H4 (cell line): ENCODE measurements at regions not wholly inside any gene's neighbourhood (a gene's known extent, or its start where the extent isn't known, plus 50 kb on each side); places are given as distances from the start of the nearest gene placed in this dataset.
"Not testable (repeated sequence)": the region's sequence is repeated elsewhere in the genome, so short reads cannot be mapped to it uniquely, and the experiment has no call there.

ENCODE experiments used
- DNase-seq: peaks from one replicate; pipeline ENCODE4 v3.0.0-alpha.2; 2015; ENCODE audit warnings: low spot score

- peak; percentile 15 for DNase-seq
These were observed 708.8 kb downstream of the LTN1 start for GRCh38 chr21:28283641-28284490.

- no peak for DNase-seq
These were observed 709.8 kb downstream of the LTN1 start for GRCh38 chr21:28282833-28283232.

GRCh38 chr21:28281357-28281756 lies 711.3 kb downstream of the LTN1 start:
- DNase-seq, result not testable (repeated sequence)

GRCh38 chr21:28280611-28281010 lies 712.1 kb downstream of the LTN1 start:
- DNase-seq, result no peak

- DNase-seq, result no peak
These were observed 715.4 kb downstream of the LTN1 start for GRCh38 chr21:28277324-28277723.

GRCh38 chr21:28272272-28272992 lies 720.2 kb downstream of the LTN1 start:
- no peak for DNase-seq

GRCh38 chr21:28269173-28269572 lies 723.5 kb downstream of the LTN1 start:
- no peak for DNase-seq

- DNase-seq, result no peak
These were observed 724.0 kb downstream of the LTN1 start for GRCh38 chr21:28268685-28269084.

GRCh38 chr21:28267449-28267848 lies 725.2 kb downstream of the LTN1 start:
- no peak for DNase-seq

GRCh38 chr21:28266061-28266460 lies 726.6 kb downstream of the LTN1 start:
- DNase-seq, result no peak

- DNase-seq, result no peak
These were observed 728.7 kb downstream of the LTN1 start for GRCh38 chr21:28263974-28264373.

GRCh38 chr21:28261298-28261697 lies 731.4 kb downstream of the LTN1 start:
- no peak for DNase-seq

- no peak for DNase-seq
These were observed 735.4 kb downstream of the LTN1 start for GRCh38 chr21:28257276-28257675.

GRCh38 chr21:28256837-28257236 lies 735.8 kb downstream of the LTN1 start:
- DNase-seq, result no peak

GRCh38 chr21:28256420-28256831 lies 736.3 kb downstream of the LTN1 start:
- DNase-seq, result no peak

GRCh38 chr21:28253961-28254360 lies 738.7 kb downstream of the LTN1 start:
- DNase-seq, result no peak

GRCh38 chr21:28253338-28253737 lies 739.3 kb downstream of the LTN1 start:
- no peak for DNase-seq

GRCh38 chr21:28252928-28253327 lies 739.7 kb downstream of the LTN1 start:
- DNase-seq, result no peak

- no peak for DNase-seq
These were observed 741.7 kb downstream of the LTN1 start for GRCh38 chr21:28250946-28251345.

GRCh38 chr21:28247454-28248020 lies 745.1 kb downstream of the LTN1 start:
- DNase-seq, result no peak

- DNase-seq, result no peak
These were observed 752.1 kb downstream of the LTN1 start for GRCh38 chr21:28240586-28240985.

- DNase-seq, result no peak
These were observed 753.3 kb downstream of the LTN1 start for GRCh38 chr21:28239340-28239739.

- DNase-seq, result no peak
These were observed 755.0 kb downstream of the LTN1 start for GRCh38 chr21:28237661-28238060.
